ENCODE measurements at regions not wholly inside any gene's neighbourhood (a gene's known extent, or its start where the extent isn't known, plus 50 kb on each side); places are given as distances from the start of the nearest gene placed in this dataset.

GRCh38 chr12:53870117-53870516 lies 68.5 kb upstream of the HOXC13 start:
- Histone ChIP-seq H3K27ac (ENCODE audit: low read length in 2 of 2) (no peak overlapping the region), H3K79me2 (ENCODE audit: control insufficient read depth, insufficient read depth, low read length) (no peaks in the 10 kb centered on the region), H3K9ac (ENCODE audit: low read length) (no peak overlapping the region), H3K36me3 (replicated peaks in 1 of 2; ENCODE audit: control extremely low read depth in 1 of 2, control insufficient read depth in 1 of 2, extremely low read depth in 1 of 2, insufficient read depth in 2 of 2, low read length in 1 of 2) (no peaks in the 10 kb centered on the region), H3K4me1 (ENCODE audit: control insufficient read depth in 2 of 2, insufficient read depth in 2 of 2, low read length in 2 of 2) (no peaks in the 10 kb centered on the region), H4K20me1 (ENCODE audit: control insufficient read depth, insufficient read depth, low read length, poor library complexity, severe bottlenecking) (no peaks in the 10 kb centered on the region), H3K4me3 (ENCODE audit: control extremely low read depth in 1 of 5, extremely low read depth in 1 of 5, insufficient read depth in 1 of 5, low read depth in 2 of 5, low read length in 4 of 5) (no peak overlapping the region), H3K27me3 (replicated peaks in 1 of 4; ENCODE audit: control extremely low read depth in 1 of 4, control insufficient read depth in 3 of 4, insufficient read depth in 4 of 4, low read length in 3 of 4) (peaks cover 0 to 10% (median 7%) of the 10 kb centered on the region in 4 experiments), H3K9me3 (ENCODE audit: control extremely low read depth in 1 of 3, control insufficient read depth in 2 of 3, insufficient read depth in 1 of 3, low read length in 2 of 3) (peaks cover 0 to 2% (median 0%) of the 10 kb centered on the region in 3 donors), H2AFZ (ENCODE audit: insufficient read depth, low read depth, low read length, poor library complexity, severe bottlenecking) (no peak overlapping the region), H3K4me2 (replicated peaks; ENCODE audit: low read depth, low read length, poor library complexity, severe bottlenecking) (no peak overlapping the region)
- Mint-ChIP-seq H3K9me3 (ENCODE audit: insufficient read depth) (no peaks in the 10 kb centered on the region), H3K4me1 (no peaks in the 10 kb centered on the region), H3K4me3 (no peak overlapping the region), H3K27me3 (peaks cover 16% of the 10 kb centered on the region), H3K27ac (no peak overlapping the region)
- 100% methylated on average over 1 of the region's 4 CpGs for WGBS (ENCODE audit: insufficient coverage)
- DNase-seq (no peak), ATAC-seq (ENCODE audit: low read depth) (no peak)
- TF ChIP-seq, protein P1, sequence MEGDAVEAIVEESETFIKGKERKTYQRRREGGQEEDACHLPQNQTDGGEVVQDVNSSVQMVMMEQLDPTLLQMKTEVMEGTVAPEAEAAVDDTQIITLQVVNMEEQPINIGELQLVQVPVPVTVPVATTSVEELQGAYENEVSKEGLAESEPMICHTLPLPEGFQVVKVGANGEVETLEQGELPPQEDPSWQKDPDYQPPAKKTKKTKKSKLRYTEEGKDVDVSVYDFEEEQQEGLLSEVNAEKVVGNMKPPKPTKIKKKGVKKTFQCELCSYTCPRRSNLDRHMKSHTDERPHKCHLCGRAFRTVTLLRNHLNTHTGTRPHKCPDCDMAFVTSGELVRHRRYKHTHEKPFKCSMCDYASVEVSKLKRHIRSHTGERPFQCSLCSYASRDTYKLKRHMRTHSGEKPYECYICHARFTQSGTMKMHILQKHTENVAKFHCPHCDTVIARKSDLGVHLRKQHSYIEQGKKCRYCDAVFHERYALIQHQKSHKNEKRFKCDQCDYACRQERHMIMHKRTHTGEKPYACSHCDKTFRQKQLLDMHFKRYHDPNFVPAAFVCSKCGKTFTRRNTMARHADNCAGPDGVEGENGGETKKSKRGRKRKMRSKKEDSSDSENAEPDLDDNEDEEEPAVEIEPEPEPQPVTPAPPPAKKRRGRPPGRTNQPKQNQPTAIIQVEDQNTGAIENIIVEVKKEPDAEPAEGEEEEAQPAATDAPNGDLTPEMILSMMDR (IDR thresholded peaks at IDR 0.05): no peak
- TF ChIP-seq EZH2 (IDR thresholded peaks at IDR 0.05; ENCODE audit: borderline replicate concordance, insufficient read depth, low read depth, low read length, poor library complexity, severe bottlenecking): no peak
- ChIA-PET POLR2A (no interaction called here), CTCF (no interaction called here)
- intact Hi-C loops (cut with micrococcal nuclease): no loop called here

DNA sequence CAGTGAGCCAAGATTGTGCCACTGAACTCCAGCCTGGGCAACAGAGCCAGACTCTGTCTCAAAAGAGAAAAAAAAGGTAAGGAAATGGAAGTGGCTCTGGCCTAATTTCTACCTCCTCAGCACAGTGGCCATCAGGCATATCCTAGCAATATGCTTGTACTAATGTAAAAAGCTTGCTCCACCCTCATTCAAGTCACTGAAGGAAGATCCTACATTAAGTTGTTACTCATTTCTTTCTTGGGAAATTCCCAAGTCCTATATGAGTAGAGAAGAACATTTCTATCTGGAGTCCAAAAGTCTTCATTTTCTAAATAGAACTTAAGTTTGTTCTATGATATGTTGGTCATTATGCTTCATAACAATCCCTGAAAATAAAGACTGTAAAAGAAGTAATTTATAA lies 67.3 kb upstream of the HOXC13 start:
- no peak overlapping the region for H3K27ac Mint-ChIP-seq
- H3K27me3 ChIP-seq (replicated peaks in 1 of 4; ENCODE audit: control extremely low read depth in 1 of 4, control insufficient read depth in 3 of 4, insufficient read depth in 4 of 4, low read length in 3 of 4): peaks cover 0 to 10% (median 5%) of the 10 kb centered on the region in 4 experiments
- H3K4me3 Mint-ChIP-seq: no peak overlapping the region
- CTCF ChIA-PET: no interaction called here
- no peaks in the 10 kb centered on the region for H3K79me2 ChIP-seq (ENCODE audit: control insufficient read depth, insufficient read depth, low read length)
- H3K9me3 ChIP-seq (ENCODE audit: control extremely low read depth in 1 of 3, control insufficient read depth in 2 of 3, insufficient read depth in 1 of 3, low read length in 2 of 3): peaks cover 0 to 3% (median 0%) of the 10 kb centered on the region in 3 donors
- TF ChIP-seq EZH2 (IDR thresholded peaks at IDR 0.05; ENCODE audit: borderline replicate concordance, insufficient read depth, low read depth, low read length, poor library complexity, severe bottlenecking): no peak
- TF ChIP-seq, protein P1 (IDR thresholded peaks at IDR 0.05): no peak
- H3K4me1 Mint-ChIP-seq: no peaks in the 10 kb centered on the region
- H3K9me3 Mint-ChIP-seq (ENCODE audit: insufficient read depth): no peaks in the 10 kb centered on the region
- no peak overlapping the region for H3K9ac ChIP-seq (ENCODE audit: low read length)
- no peaks in the 10 kb centered on the region for H3K36me3 ChIP-seq (replicated peaks in 1 of 2; ENCODE audit: control extremely low read depth in 1 of 2, control insufficient read depth in 1 of 2, extremely low read depth in 1 of 2, insufficient read depth in 2 of 2, low read length in 1 of 2)
- H3K27ac ChIP-seq (ENCODE audit: low read length in 2 of 2): no peak overlapping the region
- H3K4me3 ChIP-seq (ENCODE audit: control extremely low read depth in 1 of 5, extremely low read depth in 1 of 5, insufficient read depth in 1 of 5, low read depth in 2 of 5, low read length in 4 of 5): no peak overlapping the region
- no peak for DNase-seq
- no peak overlapping the region for H2AFZ ChIP-seq (ENCODE audit: insufficient read depth, low read depth, low read length, poor library complexity, severe bottlenecking)
- H4K20me1 ChIP-seq (ENCODE audit: control insufficient read depth, insufficient read depth, low read length, poor library complexity, severe bottlenecking): no peaks in the 10 kb centered on the region
- no peaks in the 10 kb centered on the region for H3K4me1 ChIP-seq (ENCODE audit: control insufficient read depth in 2 of 2, insufficient read depth in 2 of 2, low read length in 2 of 2)
- intact Hi-C loops (cut with micrococcal nuclease): no loop called here
- ATAC-seq (ENCODE audit: low read depth): no peak
- peaks cover 16% of the 10 kb centered on the region for H3K27me3 Mint-ChIP-seq
- POLR2A ChIA-PET: no interaction called here
- no peak overlapping the region for H3K4me2 ChIP-seq (replicated peaks; ENCODE audit: low read depth, low read length, poor library complexity, severe bottlenecking)
